NB4 (cell line): ENCODE measurements at regions not wholly inside any gene's neighbourhood (a gene's known extent, or its start where the extent isn't known, plus 50 kb on each side); places are given as distances from the start of the nearest gene placed in this dataset.

Source experiments
- CTCF ChIP-seq: IDR thresholded peaks from one replicate; pipeline ENCODE4 v1.5.1; 2012; ENCODE audit warnings: low read depth, low read length
- MAX ChIP-seq: IDR thresholded peaks from 2 replicates; pipeline ENCODE4 v1.6.1; 2011; ENCODE audit warnings: low read depth, low read length
- POLR2A ChIP-seq: IDR thresholded peaks from 2 replicates; pipeline ENCODE4 v1.6.1; 2011; ENCODE audit warnings: mild to moderate bottlenecking; ENCODE audit not compliant: insufficient read length; ENCODE audit errors: extremely low read depth

GRCh38 chr9:18236336-18236735 is 237.6 kb upstream of the ADAMTSL1 start:
- TF ChIP-seq POLR2A (no peak), CTCF (no peak), MAX (no peak)
